Peyer's patch (tissue), 4 donors: ENCODE measurements at regions not wholly inside any gene's neighbourhood (a gene's known extent, or its start where the extent isn't known, plus 50 kb on each side); places are given as distances from the start of the nearest gene placed in this dataset.

Source experiments
- DNase-seq, 3 donors: peaks; one replicate each; pipeline ENCODE4 v3.0.0-alpha.2; 2017 to 2019
- H3K27ac ChIP-seq, 4 donors: fragments of 200-600 bp; sonication (generic); one replicate each; pipeline ENCODE4 v1.5.1; 2016 to 2019
- H3K27me3 ChIP-seq, 2 donors: fragments of 200-600 bp; sonication (generic); one replicate each; pipeline ENCODE4 v1.5.1; 2019
- H3K36me3 ChIP-seq, 3 donors: fragments of 200-600 bp; sonication (generic); one replicate each; pipeline ENCODE4 v1.5.1; 2016 to 2019
- H3K4me1 ChIP-seq, 4 donors: fragments of 200-600 bp; sonication (generic); one replicate each; pipeline ENCODE4 v1.5.1; 2016 to 2019
- H3K4me3 ChIP-seq, 4 donors: fragments of 200-600 bp; sonication (generic); 1 replicate in 3 of 4; 2 replicates in 1 of 4; pipeline ENCODE4 v1.5.1; 2016 to 2019; ENCODE audit warnings: mild to moderate bottlenecking in 1 of 4
- H3K9me3 ChIP-seq, 4 donors: fragments of 200-600 bp; sonication (generic); one replicate each; pipeline ENCODE4 v1.5.1; 2016 to 2019; ENCODE audit warnings: mild to moderate bottlenecking in 1 of 4
- POLR2A ChIP-seq, 2 donors: fragments of 450-650 bp; IDR thresholded peaks; one replicate each; pipeline ENCODE4 v1.5.1; 2017; ENCODE audit warnings: antibody characterized with exemption in 2 of 2, mild to moderate bottlenecking in 2 of 2, moderate library complexity in 2 of 2
- TF ChIP-seq, protein P1 (sequence below), 6 experiments: fragments of 450-650 bp in 4 of 6; fragments of 200-600 bp in 2 of 6; sonication (generic) in 1 of 6; IDR thresholded peaks; one replicate each; pipeline ENCODE4 v1.5.1; 2017 to 2019; ENCODE audit warnings: antibody characterized with exemption in 6 of 6, mild to moderate bottlenecking in 3 of 6, moderate library complexity in 1 of 6

DNA sequence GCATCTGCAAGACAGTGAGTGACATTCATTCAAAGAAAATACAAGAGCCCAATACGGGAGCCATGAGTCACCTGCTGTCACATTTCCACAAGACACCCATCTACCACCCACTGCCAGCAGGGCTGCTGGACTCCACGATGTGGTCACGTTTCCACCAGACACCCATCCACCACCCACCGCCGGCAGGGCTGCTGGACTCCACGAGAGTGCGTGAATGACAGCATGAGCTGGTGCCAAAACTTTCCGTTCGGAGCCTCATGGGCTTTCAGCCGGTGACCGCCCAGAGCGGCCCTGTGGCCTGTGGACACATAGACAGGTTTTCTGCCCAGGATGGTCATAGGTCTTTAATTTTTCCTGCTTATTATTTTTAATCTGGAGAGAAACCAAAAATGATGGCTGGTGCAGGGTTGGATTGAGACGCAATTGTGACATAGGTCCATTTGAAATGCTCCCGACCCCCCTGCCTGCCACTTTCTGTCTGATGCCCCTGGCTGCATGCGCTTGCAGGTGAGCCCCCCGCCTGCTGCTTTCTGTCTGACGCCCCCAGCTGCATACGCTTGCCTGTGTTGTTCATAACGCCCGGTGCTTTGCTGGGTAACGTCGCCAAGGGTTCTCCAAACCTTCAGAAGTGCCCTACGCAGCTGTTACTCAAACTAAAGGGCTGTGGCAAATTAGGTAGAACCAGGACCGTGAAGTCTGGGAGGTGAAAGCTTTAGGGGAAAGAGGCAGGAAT, 59.1 kb upstream of the SMOC2 start:
- no peaks in the 10 kb centered on the region for H3K36me3 ChIP-seq
- no peak overlapping the region for H3K27ac ChIP-seq
- TF ChIP-seq, protein P1, sequence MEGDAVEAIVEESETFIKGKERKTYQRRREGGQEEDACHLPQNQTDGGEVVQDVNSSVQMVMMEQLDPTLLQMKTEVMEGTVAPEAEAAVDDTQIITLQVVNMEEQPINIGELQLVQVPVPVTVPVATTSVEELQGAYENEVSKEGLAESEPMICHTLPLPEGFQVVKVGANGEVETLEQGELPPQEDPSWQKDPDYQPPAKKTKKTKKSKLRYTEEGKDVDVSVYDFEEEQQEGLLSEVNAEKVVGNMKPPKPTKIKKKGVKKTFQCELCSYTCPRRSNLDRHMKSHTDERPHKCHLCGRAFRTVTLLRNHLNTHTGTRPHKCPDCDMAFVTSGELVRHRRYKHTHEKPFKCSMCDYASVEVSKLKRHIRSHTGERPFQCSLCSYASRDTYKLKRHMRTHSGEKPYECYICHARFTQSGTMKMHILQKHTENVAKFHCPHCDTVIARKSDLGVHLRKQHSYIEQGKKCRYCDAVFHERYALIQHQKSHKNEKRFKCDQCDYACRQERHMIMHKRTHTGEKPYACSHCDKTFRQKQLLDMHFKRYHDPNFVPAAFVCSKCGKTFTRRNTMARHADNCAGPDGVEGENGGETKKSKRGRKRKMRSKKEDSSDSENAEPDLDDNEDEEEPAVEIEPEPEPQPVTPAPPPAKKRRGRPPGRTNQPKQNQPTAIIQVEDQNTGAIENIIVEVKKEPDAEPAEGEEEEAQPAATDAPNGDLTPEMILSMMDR (IDR thresholded peaks at IDR 0.05): no peak
- no peak for TF ChIP-seq POLR2A (IDR thresholded peaks at IDR 0.05)
- H3K4me1 ChIP-seq: peaks cover 0 to 6% (median 0%) of the 10 kb centered on the region in 4 donors
- H3K27me3 ChIP-seq: no peaks in the 10 kb centered on the region
- no peak overlapping the region for H3K4me3 ChIP-seq
- H3K9me3 ChIP-seq: no peaks in the 10 kb centered on the region
- DNase-seq: peak in 1 of 3 donors; percentile 19

DNA sequence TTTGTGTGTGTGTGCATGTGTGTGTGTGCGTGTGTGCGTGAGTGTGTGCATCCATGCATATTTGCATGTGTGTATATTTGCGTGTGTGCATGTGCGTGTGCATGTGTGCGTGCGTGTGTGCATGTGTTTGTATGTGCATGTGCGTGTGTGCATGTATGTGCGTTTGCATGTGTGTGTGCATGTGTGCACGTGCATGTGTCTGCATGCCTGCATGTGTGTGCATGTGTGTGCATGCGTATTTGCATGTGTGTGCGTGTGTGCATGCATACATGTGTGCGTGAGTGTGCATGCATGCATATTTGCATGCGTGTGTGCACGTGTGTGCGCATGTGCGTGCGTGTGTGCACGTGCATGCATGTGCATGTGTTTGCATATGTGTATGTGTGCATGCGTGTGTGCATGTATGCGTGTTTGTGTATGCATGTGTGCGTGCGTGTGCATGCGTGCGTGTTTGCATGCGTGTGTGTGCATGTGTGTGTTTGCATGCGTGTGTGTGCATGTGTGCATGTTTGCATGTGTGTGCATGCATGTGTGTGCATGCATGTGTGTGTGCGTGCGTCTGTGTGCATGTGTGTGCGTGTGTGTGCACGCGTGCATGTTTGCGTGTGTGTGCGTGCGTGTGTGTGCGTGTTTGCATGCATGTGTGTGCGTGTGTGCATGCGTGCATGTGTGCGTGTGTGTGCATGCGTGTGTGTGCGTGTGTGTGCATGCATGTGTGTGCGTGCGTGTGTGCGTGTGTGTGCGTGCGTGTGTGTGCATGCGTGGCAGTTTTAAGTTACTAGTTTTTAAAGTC, 57.7 kb upstream of the SMOC2 start:
- no peaks in the 10 kb centered on the region for H3K27me3 ChIP-seq
- DNase-seq: peak in 1 of 3 donors; percentile 24
- no peaks in the 10 kb centered on the region for H3K9me3 ChIP-seq
- no peak overlapping the region for H3K27ac ChIP-seq
- TF ChIP-seq, protein P1 (IDR thresholded peaks at IDR 0.05): no peak
- no peak for TF ChIP-seq POLR2A (IDR thresholded peaks at IDR 0.05)
- no peaks in the 10 kb centered on the region for H3K36me3 ChIP-seq
- H3K4me3 ChIP-seq: no peak overlapping the region
- no peaks in the 10 kb centered on the region for H3K4me1 ChIP-seq

DNA sequence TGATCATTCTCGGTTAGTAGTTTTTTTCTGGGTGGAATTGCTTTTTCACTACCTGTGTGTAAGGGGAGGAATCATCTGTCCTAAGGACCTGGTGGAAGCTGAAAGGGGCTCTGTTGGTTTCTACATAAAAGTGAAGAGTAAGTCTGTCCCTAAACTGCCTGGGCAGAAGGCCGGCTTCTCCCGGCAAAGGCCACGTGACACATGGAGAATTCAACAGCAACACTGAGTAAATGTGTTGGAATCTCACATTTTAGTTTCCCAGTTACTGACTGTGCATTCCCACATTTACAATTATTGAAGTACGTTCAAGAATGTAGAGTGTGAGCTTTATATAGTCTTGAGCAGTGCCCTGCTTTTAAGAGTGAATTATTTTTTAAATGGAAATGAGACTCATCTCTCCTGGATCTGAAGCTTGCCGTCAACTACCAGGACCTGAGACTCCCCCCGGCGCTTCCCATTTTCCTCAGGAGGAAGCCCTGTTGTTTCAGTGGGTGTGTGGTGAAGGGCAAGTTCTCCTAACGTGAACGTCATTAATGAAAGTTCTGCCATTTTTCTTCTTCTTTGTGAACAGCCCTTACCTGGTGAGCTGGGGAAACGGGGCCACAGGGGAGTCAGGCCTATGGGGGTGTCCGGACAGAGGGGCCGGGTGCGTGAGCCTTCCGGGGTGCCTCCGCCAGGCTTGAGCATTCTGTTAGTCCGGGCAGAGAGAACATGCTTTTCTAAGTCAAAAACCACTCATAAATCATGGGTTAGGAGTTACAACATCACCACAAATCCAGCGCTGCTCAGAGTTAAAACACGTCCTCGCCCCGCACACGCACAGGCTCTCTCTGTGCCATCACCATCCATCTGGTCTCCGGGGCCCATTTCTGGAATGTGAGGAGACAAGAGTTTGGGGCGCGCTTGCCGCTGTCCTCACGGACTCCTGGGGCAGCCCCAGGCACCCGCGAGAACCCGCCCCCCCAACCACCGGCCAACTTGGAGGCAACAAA, 56.6 kb upstream of the SMOC2 start:
- no peak for TF ChIP-seq POLR2A (IDR thresholded peaks at IDR 0.05)
- TF ChIP-seq, protein P1 (IDR thresholded peaks at IDR 0.05): no peak

DNA sequence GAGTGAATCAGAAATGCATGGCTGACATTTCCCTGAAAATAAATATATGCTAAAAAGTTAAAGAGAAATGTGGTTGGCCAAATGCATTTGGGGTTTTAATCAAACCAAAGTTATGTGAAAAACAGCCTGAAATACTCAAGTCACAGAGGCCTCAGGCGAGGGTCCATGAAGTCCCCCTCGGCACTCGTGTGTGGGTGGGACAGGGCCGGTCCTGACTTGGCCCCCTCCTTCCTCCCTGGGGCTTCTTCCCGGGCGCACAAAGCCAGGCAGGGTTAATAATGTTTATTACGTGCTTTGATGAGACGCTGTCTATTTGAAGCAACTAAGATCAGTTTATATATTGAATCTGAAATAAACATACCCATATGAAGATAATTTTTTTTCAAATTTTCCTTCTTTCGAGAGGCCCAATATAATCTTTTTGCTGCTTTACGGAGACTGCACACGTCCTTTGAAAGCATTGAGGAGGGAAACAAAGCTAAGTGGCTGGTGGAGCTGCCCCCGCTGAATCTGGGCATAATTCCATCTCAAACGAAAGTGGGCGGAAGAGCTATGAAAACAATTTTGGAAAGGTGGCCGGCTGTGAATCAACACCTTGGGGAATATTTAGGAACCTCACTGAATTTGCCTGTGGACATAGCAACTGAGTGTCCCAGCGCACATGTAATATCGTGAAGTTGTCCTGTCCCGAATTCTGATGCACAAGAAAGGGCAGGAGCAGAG, 55.8 kb upstream of the SMOC2 start:
- no peak for DNase-seq
- Histone ChIP-seq H3K27ac (no peak overlapping the region), H3K9me3 (no peaks in the 10 kb centered on the region), H3K27me3 (no peaks in the 10 kb centered on the region), H3K36me3 (no peaks in the 10 kb centered on the region), H3K4me1 (no peaks in the 10 kb centered on the region), H3K4me3 (no peak overlapping the region)
- TF ChIP-seq POLR2A (IDR thresholded peaks at IDR 0.05): no peak
- TF ChIP-seq, protein P1 (IDR thresholded peaks at IDR 0.05): no peak

More for the DNA sequence above, 56.6 kb upstream of the SMOC2 start:
- H3K36me3 ChIP-seq: no peaks in the 10 kb centered on the region
- H3K9me3 ChIP-seq: no peaks in the 10 kb centered on the region
- no peaks in the 10 kb centered on the region for H3K27me3 ChIP-seq
- no peaks in the 10 kb centered on the region for H3K4me1 ChIP-seq
- H3K4me3 ChIP-seq: no peak overlapping the region
- H3K27ac ChIP-seq: no peak overlapping the region
- peak in 1 of 3 donors; percentile 24 for DNase-seq
